ENCODE measurements at regions not wholly inside any gene's neighbourhood (a gene's known extent, or its start where the extent isn't known, plus 50 kb on each side); places are given as distances from the start of the nearest gene placed in this dataset.

- FAIRE-seq (no peak), DNase-seq (peak in 2 of 5 donors; percentile 51 to 84)
- no peak overlapping the region for H3K4me3 ChIP-seq (ENCODE audit: low read length in 3 of 3)
- H3K9ac ChIP-seq (ENCODE audit: low read length in 3 of 3): no peak overlapping the region
- no peaks in the 10 kb centered on the region for H3K27me3 ChIP-seq (ENCODE audit: control insufficient read depth, insufficient read depth, low read length)
- H3K27ac ChIP-seq (ENCODE audit: low read depth in 2 of 2, low read length in 2 of 2): no peak overlapping the region
- intact Hi-C loops (cut with DNase I): no loop called here
- no peaks in the 10 kb centered on the region for H3K4me1 ChIP-seq (ENCODE audit: control insufficient read depth in 2 of 3, insufficient read depth in 2 of 3, low read depth in 1 of 3, low read length in 3 of 3)
- no peak for TF ChIP-seq CTCF (IDR thresholded peaks at IDR 0.05; ENCODE audit: borderline replicate concordance, extremely low read depth, insufficient read depth)
- H3K9me3 ChIP-seq (ENCODE audit: control insufficient read depth in 2 of 3, insufficient read depth in 1 of 3, low read length in 3 of 3): no peaks in the 10 kb centered on the region
- H3K36me3 ChIP-seq (ENCODE audit: control insufficient read depth in 2 of 3, insufficient read depth in 3 of 3, low read length in 3 of 3): no peaks in the 10 kb centered on the region
Observed at GRCh38 chr4:125826801-125827695, 512.3 kb downstream of the FAT4 start.

- FAIRE-seq (no peak), DNase-seq (no peak)
- Histone ChIP-seq H3K9me3 (ENCODE audit: control insufficient read depth in 2 of 3, insufficient read depth in 1 of 3, low read length in 3 of 3) (no peaks in the 10 kb centered on the region), H3K9ac (ENCODE audit: low read length in 3 of 3) (no peak overlapping the region), H3K27ac (ENCODE audit: low read depth in 2 of 2, low read length in 2 of 2) (no peak overlapping the region), H3K4me3 (ENCODE audit: low read length in 3 of 3) (no peak overlapping the region), H3K27me3 (ENCODE audit: control insufficient read depth, insufficient read depth, low read length) (no peaks in the 10 kb centered on the region), H3K4me1 (ENCODE audit: control insufficient read depth in 2 of 3, insufficient read depth in 2 of 3, low read depth in 1 of 3, low read length in 3 of 3) (no peaks in the 10 kb centered on the region), H3K36me3 (ENCODE audit: control insufficient read depth in 2 of 3, insufficient read depth in 3 of 3, low read length in 3 of 3) (no peaks in the 10 kb centered on the region)
- intact Hi-C loops (cut with DNase I): no loop called here
- no peak for TF ChIP-seq CTCF (IDR thresholded peaks at IDR 0.05; ENCODE audit: borderline replicate concordance, extremely low read depth, insufficient read depth)
Observed at GRCh38 chr4:125827696-125828052, 512.9 kb downstream of the FAT4 start.

DNA sequence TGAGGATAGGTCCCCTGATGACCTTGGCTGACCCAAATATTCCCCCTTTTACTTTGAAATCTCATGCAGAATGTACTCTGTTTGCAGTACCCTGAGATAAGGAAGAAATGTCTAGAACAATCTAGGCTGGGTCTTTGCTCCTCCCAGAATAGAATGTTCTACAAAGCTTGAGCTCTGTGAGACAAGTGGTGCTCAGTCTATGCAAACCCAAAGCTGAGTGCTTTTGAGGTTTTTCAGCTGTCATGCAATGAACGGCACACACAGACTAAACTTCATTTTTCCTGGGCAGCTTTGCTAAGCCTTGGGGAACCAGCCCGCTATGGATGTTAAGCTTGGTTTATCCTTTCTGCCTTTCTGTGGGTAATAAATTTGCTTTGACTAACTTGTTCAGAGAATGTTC, 513.6 kb downstream of the FAT4 start:
- no peak for TF ChIP-seq CTCF (IDR thresholded peaks at IDR 0.05; ENCODE audit: borderline replicate concordance, extremely low read depth, insufficient read depth)
- Histone ChIP-seq H3K9ac (ENCODE audit: low read length in 3 of 3) (no peak overlapping the region), H3K4me3 (ENCODE audit: low read length in 3 of 3) (no peak overlapping the region), H3K9me3 (ENCODE audit: control insufficient read depth in 2 of 3, insufficient read depth in 1 of 3, low read length in 3 of 3) (no peaks in the 10 kb centered on the region), H3K27me3 (ENCODE audit: control insufficient read depth, insufficient read depth, low read length) (no peaks in the 10 kb centered on the region), H3K36me3 (ENCODE audit: control insufficient read depth in 2 of 3, insufficient read depth in 3 of 3, low read length in 3 of 3) (no peaks in the 10 kb centered on the region), H3K4me1 (ENCODE audit: control insufficient read depth in 2 of 3, insufficient read depth in 2 of 3, low read depth in 1 of 3, low read length in 3 of 3) (no peaks in the 10 kb centered on the region), H3K27ac (ENCODE audit: low read depth in 2 of 2, low read length in 2 of 2) (no peak overlapping the region)
- intact Hi-C loops (cut with DNase I): no loop called here
- DNase-seq: peak in 1 of 5 donors; percentile 15
- FAIRE-seq: no peak

All from kidney (tissue), 13 donors.